ENCODE measurements at regions not wholly inside any gene's neighbourhood (a gene's known extent, or its start where the extent isn't known, plus 50 kb on each side); places are given as distances from the start of the nearest gene placed in this dataset.

- H3K4me3 ChIP-seq (ENCODE audit: low read depth, low read length) = no peak overlapping the region
Observed at GRCh38 chr1:106897976-106898375, 158.5 kb upstream of the PRMT6 start.

- H3K4me3 ChIP-seq (ENCODE audit: low read depth, low read length) = no peak overlapping the region
Observed at GRCh38 chr1:106899644-106900043, 156.8 kb upstream of the PRMT6 start.

- H3K4me3 ChIP-seq (ENCODE audit: low read depth, low read length) = no peak overlapping the region
Observed at GRCh38 chr1:106907795-106908194, 148.7 kb upstream of the PRMT6 start.

- H3K4me3 ChIP-seq (ENCODE audit: low read depth, low read length) = no peak overlapping the region
Observed at GRCh38 chr1:106908689-106909088, 147.8 kb upstream of the PRMT6 start.

GRCh38 chr1:106910798-106911197 lies 145.7 kb upstream of the PRMT6 start:
- no peak overlapping the region for H3K4me3 ChIP-seq (ENCODE audit: low read depth, low read length)

GRCh38 chr1:106912131-106912530 lies 144.3 kb upstream of the PRMT6 start:
- H3K4me3 ChIP-seq (ENCODE audit: low read depth, low read length) = no peak overlapping the region

- H3K4me3 ChIP-seq (ENCODE audit: low read depth, low read length) = no peak overlapping the region
Observed at GRCh38 chr1:106921186-106921585, 135.3 kb upstream of the PRMT6 start.

- H3K4me3 ChIP-seq (ENCODE audit: low read depth, low read length) = no peak overlapping the region
Observed at GRCh38 chr1:106924360-106924759, 132.1 kb upstream of the PRMT6 start.

GRCh38 chr1:106925750-106926149 lies 130.7 kb upstream of the PRMT6 start:
- no peak overlapping the region for H3K4me3 ChIP-seq (ENCODE audit: low read depth, low read length)

- H3K4me3 ChIP-seq (ENCODE audit: low read depth, low read length) = no peak overlapping the region
Observed at GRCh38 chr1:106926803-106927582, 129.5 kb upstream of the PRMT6 start.

- no peak overlapping the region for H3K4me3 ChIP-seq (ENCODE audit: low read depth, low read length)
Observed at GRCh38 chr1:106937104-106937503, 119.4 kb upstream of the PRMT6 start.

GRCh38 chr1:106944721-106945120 lies 111.8 kb upstream of the PRMT6 start:
- H3K4me3 ChIP-seq (ENCODE audit: low read depth, low read length) = no peak overlapping the region

GRCh38 chr1:106952776-106953175 lies 103.7 kb upstream of the PRMT6 start:
- H3K4me3 ChIP-seq (ENCODE audit: low read depth, low read length) = no peak overlapping the region

- no peak overlapping the region for H3K4me3 ChIP-seq (ENCODE audit: low read depth, low read length)
Observed at GRCh38 chr1:106954661-106955229, 101.7 kb upstream of the PRMT6 start.

GRCh38 chr1:106956721-106957120 lies 99.8 kb upstream of the PRMT6 start:
- no peak overlapping the region for H3K4me3 ChIP-seq (ENCODE audit: low read depth, low read length)

- no peak overlapping the region for H3K4me3 ChIP-seq (ENCODE audit: low read depth, low read length)
Observed at GRCh38 chr1:106957795-106958194, 98.7 kb upstream of the PRMT6 start.

- no peak overlapping the region for H3K4me3 ChIP-seq (ENCODE audit: low read depth, low read length)
Observed at GRCh38 chr1:106960412-106960811, 96.1 kb upstream of the PRMT6 start.

GRCh38 chr1:106961646-106962045 lies 94.8 kb upstream of the PRMT6 start:
- no peak overlapping the region for H3K4me3 ChIP-seq (ENCODE audit: low read depth, low read length)

- H3K4me3 ChIP-seq (ENCODE audit: low read depth, low read length) = no peak overlapping the region
Observed at GRCh38 chr1:106962591-106962990, 93.9 kb upstream of the PRMT6 start.

GRCh38 chr1:106964495-106964894 lies 92.0 kb upstream of the PRMT6 start:
- no peak overlapping the region for H3K4me3 ChIP-seq (ENCODE audit: low read depth, low read length)

GRCh38 chr1:106968644-106969043 lies 87.8 kb upstream of the PRMT6 start:
- no peak overlapping the region for H3K4me3 ChIP-seq (ENCODE audit: low read depth, low read length)

- no peak overlapping the region for H3K4me3 ChIP-seq (ENCODE audit: low read depth, low read length)
Observed at GRCh38 chr1:106969731-106970130, 86.7 kb upstream of the PRMT6 start.

GRCh38 chr1:106972074-106972473 lies 84.4 kb upstream of the PRMT6 start:
- H3K4me3 ChIP-seq (ENCODE audit: low read depth, low read length) = no peak overlapping the region
